Breast epithelium (tissue), 4 donors: ENCODE measurements at regions not wholly inside any gene's neighbourhood (a gene's known extent, or its start where the extent isn't known, plus 50 kb on each side); places are given as distances from the start of the nearest gene placed in this dataset.

ENCODE experiments used
- DNase-seq, 2 donors: peaks; one replicate each; pipeline ENCODE4 v3.0.0-alpha.2; 2019; ENCODE audit warnings: low spot score in 2 of 2
- H3K27ac ChIP-seq, 2 donors: fragments of 200-600 bp; sonication (generic) in 1 of 2; one replicate each; pipeline ENCODE4 v1.5.1; 2016 to 2019; ENCODE audit warnings: mild to moderate bottlenecking in 1 of 2
- H3K27me3 ChIP-seq, 2 donors: fragments of 200-600 bp; sonication (generic) in 1 of 2; one replicate each; pipeline versions ENCODE4 v1.5.1 to v1.6.0; 2017 to 2019; ENCODE audit warnings: control low read depth in 1 of 2, mild to moderate bottlenecking in 1 of 2
- H3K36me3 ChIP-seq: fragments of 200-600 bp; one replicate; pipeline ENCODE4 v1.5.1; 2019
- H3K4me1 ChIP-seq, 2 donors: fragments of 200-600 bp; sonication (generic); one replicate each; pipeline ENCODE4 v1.5.1; 2016 to 2019; ENCODE audit warnings: control low read depth in 1 of 2
- H3K4me3 ChIP-seq, 3 donors: fragments of 200-600 bp; sonication (generic); 1 replicate in 2 of 3; 2 replicates in 1 of 3; pipeline ENCODE4 v1.5.1; 2016 to 2019; ENCODE audit warnings: mild to moderate bottlenecking in 3 of 3, moderate library complexity in 2 of 3
- H3K9me3 ChIP-seq, 2 donors: fragments of 200-600 bp; sonication (generic) in 1 of 2; one replicate each; pipeline ENCODE4 v1.5.1; 2016 to 2019; ENCODE audit warnings: control low read depth in 1 of 2
- CTCF ChIP-seq, 3 donors: fragments of 450-650 bp; IDR thresholded peaks; one replicate each; pipeline ENCODE4 v1.5.1; 2016 to 2017; ENCODE audit warnings: antibody characterized with exemption in 3 of 3, mild to moderate bottlenecking in 3 of 3, moderate library complexity in 3 of 3
- POLR2A ChIP-seq: fragments of 450-650 bp; IDR thresholded peaks from one replicate; pipeline ENCODE4 v1.6.1; 2016; ENCODE audit warnings: antibody characterized with exemption, mild to moderate bottlenecking, moderate library complexity
- POLR2AphosphoS5 ChIP-seq, 3 donors: sonication (generic); formaldehyde crosslinking; IDR thresholded peaks; one replicate each; pipeline ENCODE4 v1.6.1; 2017; ENCODE audit warnings: antibody characterized with exemption in 3 of 3
- intact Hi-C: fragments of 100-400 bp; cut with DNase I; formaldehyde crosslinking; loops from one replicate; pipeline ENCODE4 v1.15.1; 2023; ENCODE audit warnings: low total_unique reads

DNA sequence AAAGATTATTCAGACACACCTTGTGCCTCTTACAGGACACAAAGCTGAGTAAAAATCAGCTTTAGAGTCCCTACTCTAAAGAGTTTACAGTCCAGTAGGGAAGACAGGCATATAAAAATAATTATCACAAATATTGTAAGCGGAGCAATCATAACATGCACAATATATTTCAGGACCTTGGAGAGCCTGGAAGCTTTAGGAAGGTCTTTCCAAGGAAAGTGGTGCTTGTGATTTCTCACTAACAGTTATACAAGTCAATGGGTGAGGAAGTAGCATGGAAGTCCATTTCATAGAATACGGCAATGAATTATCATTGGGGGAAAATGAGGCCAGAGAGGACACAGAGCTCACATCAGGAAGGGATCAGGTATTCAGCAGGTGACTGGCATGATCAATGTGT is 268.3 kb downstream of the C12orf50 start:
- intact Hi-C loops, result no loop called here
- no peaks in the 10 kb centered on the region for H3K36me3 ChIP-seq

DNA sequence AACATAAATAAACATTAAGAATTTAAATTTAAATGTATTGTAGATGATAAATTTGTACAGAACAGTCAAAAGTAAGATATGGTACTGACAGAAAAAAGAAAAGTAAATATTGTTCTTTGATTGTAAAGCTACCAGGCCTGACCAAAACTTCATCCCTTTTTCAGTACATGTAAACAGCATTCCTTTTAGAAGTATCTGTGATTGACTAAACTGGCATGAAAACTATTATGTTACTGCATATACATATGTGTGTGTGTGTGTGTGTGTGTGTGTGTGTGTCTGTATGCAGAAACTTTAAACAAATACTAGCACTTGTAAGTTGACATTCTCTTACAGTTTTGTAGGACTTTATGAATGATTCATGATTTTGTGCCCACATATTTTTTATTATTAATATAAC is 270.9 kb downstream of the C12orf50 start:
- Histone ChIP-seq H3K4me3 (no peak overlapping the region), H3K27ac (no peak overlapping the region), H3K27me3 (no peaks in the 10 kb centered on the region), H3K36me3 (no peaks in the 10 kb centered on the region), H3K9me3 (no peaks in the 10 kb centered on the region), H3K4me1 (no peaks in the 10 kb centered on the region)
- DNase-seq, result no peak
- intact Hi-C loops, result no loop called here
- TF ChIP-seq CTCF (IDR thresholded peaks at IDR 0.05), result no peak
- no peak for TF ChIP-seq POLR2AphosphoS5 (IDR thresholded peaks at IDR 0.05)
- no peak for TF ChIP-seq POLR2A

More for the DNA sequence above, 268.3 kb downstream of the C12orf50 start:
- Histone ChIP-seq H3K27ac (no peak overlapping the region), H3K9me3 (no peaks in the 10 kb centered on the region), H3K4me3 (no peak overlapping the region), H3K4me1 (no peaks in the 10 kb centered on the region), H3K27me3 (no peaks in the 10 kb centered on the region)
- TF ChIP-seq POLR2A, result no peak
- no peak for TF ChIP-seq CTCF (IDR thresholded peaks at IDR 0.05)
- no peak for TF ChIP-seq POLR2AphosphoS5 (IDR thresholded peaks at IDR 0.05)
- no peak for DNase-seq

- Histone ChIP-seq H3K9me3 (no peaks in the 10 kb centered on the region), H3K27me3 (no peaks in the 10 kb centered on the region), H3K4me3 (no peak overlapping the region), H3K4me1 (no peaks in the 10 kb centered on the region), H3K36me3 (no peaks in the 10 kb centered on the region), H3K27ac (no peak overlapping the region)
- TF ChIP-seq CTCF (IDR thresholded peaks at IDR 0.05) (no peak), POLR2AphosphoS5 (IDR thresholded peaks at IDR 0.05) (no peak), POLR2A (no peak)
- DNase-seq, result no peak
- intact Hi-C loops, result no loop called here
Observed at GRCh38 chr12:87756721-87757120, 272.5 kb downstream of the C12orf50 start.

GRCh38 chr12:87756111-87756510 is 273.1 kb downstream of the C12orf50 start:
- Histone ChIP-seq H3K27me3 (no peaks in the 10 kb centered on the region), H3K27ac (no peak overlapping the region), H3K4me1 (no peaks in the 10 kb centered on the region), H3K36me3 (no peaks in the 10 kb centered on the region), H3K4me3 (no peak overlapping the region), H3K9me3 (no peaks in the 10 kb centered on the region)
- intact Hi-C loops, result no loop called here
- no peak for DNase-seq
- no peak for TF ChIP-seq CTCF (IDR thresholded peaks at IDR 0.05)
- no peak for TF ChIP-seq POLR2A
- TF ChIP-seq POLR2AphosphoS5 (IDR thresholded peaks at IDR 0.05), result no peak

DNA sequence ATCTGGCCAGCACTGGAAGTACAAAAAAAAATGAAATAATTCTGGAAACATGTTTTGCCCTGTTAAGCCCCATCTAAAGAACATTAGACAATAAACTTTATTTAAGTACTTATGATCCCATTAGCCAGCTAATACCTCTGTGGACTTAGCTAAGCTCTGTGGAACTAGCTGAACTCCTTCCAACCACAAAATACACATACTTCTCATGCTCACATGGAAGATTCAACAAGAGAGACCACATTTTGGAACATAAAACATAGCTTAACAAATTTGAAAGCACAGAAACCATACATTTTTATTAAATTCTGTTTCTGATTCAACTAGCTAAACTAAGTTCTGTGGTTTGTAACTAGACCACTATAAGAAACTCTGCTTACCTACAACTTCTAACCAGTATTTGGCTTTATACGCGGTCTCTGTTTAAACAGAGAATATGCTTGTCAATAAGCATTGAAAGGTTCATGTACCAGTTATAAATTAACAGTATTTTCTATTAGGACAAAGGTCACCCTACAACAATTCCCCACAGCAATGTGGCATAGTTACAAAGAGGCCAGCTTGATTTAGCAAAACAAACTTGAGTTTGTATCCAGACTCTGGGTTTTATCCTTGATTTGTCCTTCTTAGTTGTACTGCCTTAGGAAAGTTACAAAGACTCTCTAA is 300.1 kb downstream of the C12orf50 start:
- no peaks in the 10 kb centered on the region for H3K27me3 ChIP-seq
- TF ChIP-seq CTCF (IDR thresholded peaks at IDR 0.05) (no peak), POLR2A (no peak), POLR2AphosphoS5 (IDR thresholded peaks at IDR 0.05) (no peak)
- H3K9me3 ChIP-seq, result no peaks in the 10 kb centered on the region
- no peak for DNase-seq
- no peak overlapping the region for H3K4me3 ChIP-seq
- intact Hi-C loops, result no loop called here
- H3K4me1 ChIP-seq, result no peaks in the 10 kb centered on the region
- H3K36me3 ChIP-seq, result no peaks in the 10 kb centered on the region
- no peak overlapping the region for H3K27ac ChIP-seq
